GM12878 (cell line): ENCODE measurements at regions not wholly inside any gene's neighbourhood (a gene's known extent, or its start where the extent isn't known, plus 50 kb on each side); places are given as distances from the start of the nearest gene placed in this dataset.

Experiments used
- ATAC-seq: fragments of 200-7000 bp; cut with Tn5 transposase; 3 replicates; pipeline ENCODE4 v1.9.1; 2020; ENCODE audit warnings: mild to moderate bottlenecking, moderate library complexity
- BruUV-seq: library from RNA; stranded (reverse); fragments of 400-500 nt; replicated peaks from 2 replicates; lab custom pipeline; 2021; lab: Mats Ljungman, UMichigan
- CTCF ChIA-PET: fragments of 300-600 bp; sonication (Branson Sonifier 250); formaldehyde crosslinking; extraction: SDS; loops from one replicate; lab custom pipeline; 2021; ENCODE audit warnings: inconsistent platforms; lab: Yijun Ruan, JAX
- POLR2A ChIA-PET: fragments of 350-600 bp; formaldehyde crosslinking; extraction: SDS; loops from one replicate; lab custom pipeline; 2021; ENCODE audit warnings: inconsistent platforms; lab: Charles Lee
- RAD21 ChIA-PET: fragments of 300-600 bp; sonication (Branson Sonifier 250); formaldehyde crosslinking; loops from one replicate; lab custom pipeline; 2023; ENCODE audit warnings: antibody characterized with exemption; ENCODE audit not compliant: unreplicated experiment; lab: Charles Lee
- SMC1A ChIA-PET: fragments of 300-600 bp; sonication (Branson Sonifier 250); formaldehyde crosslinking; loops from one replicate; lab custom pipeline; 2023; ENCODE audit not compliant: unreplicated experiment, uncharacterized antibody; lab: Charles Lee
- DNase-seq: peaks from one replicate; pipeline ENCODE4 v3.0.0-alpha.2; 2011; ENCODE audit warnings: low read depth, low spot score
- FAIRE-seq: peaks from 3 replicates; lab custom pipeline; 2011; peaks lifted over from hg19 to GRCh38; lab: Jason Lieb, UNC
- H2AFZ ChIP-seq: 2 replicates; pipeline ENCODE4 v1.6.0; 2011; ENCODE audit warnings: low read depth, low read length, control low read depth; ENCODE audit not compliant: control insufficient read depth
- H3K27ac ChIP-seq: 2 replicates; pipeline ENCODE4 v1.5.1; 2011; ENCODE audit warnings: control low read depth; ENCODE audit not compliant: control insufficient read depth, insufficient read depth
- H3K27me3 ChIP-seq, 2 experiments: replicated peaks in 1 of 2; 2 replicates each; pipeline versions ENCODE4 v1.6.0 to v1.6.1; 2011; ENCODE audit warnings: low read length in 1 of 2; ENCODE audit not compliant: control insufficient read depth in 2 of 2, insufficient read depth in 2 of 2
- H3K36me3 ChIP-seq, 2 experiments: 2 replicates each; pipeline ENCODE4 v1.5.1; 2011; ENCODE audit warnings: low read length in 1 of 2; ENCODE audit not compliant: control insufficient read depth in 2 of 2, insufficient read depth in 2 of 2
- H3K4me1 ChIP-seq: 2 replicates; pipeline ENCODE4 v1.6.1; 2011; ENCODE audit warnings: mild to moderate bottlenecking, low read length, moderate library complexity, mixed read lengths; ENCODE audit not compliant: control insufficient read depth, insufficient read depth
- H3K4me2 ChIP-seq: 2 replicates; pipeline ENCODE4 v1.6.0; 2011; ENCODE audit warnings: control low read depth; ENCODE audit not compliant: control insufficient read depth, insufficient read depth
- H3K4me3 ChIP-seq: fragments of 200-600 bp; sonication (generic); 2 replicates; pipeline ENCODE4 v1.5.1; 2016
- H3K79me2 ChIP-seq: 2 replicates; pipeline ENCODE4 v1.6.0; 2011; ENCODE audit warnings: low read length; ENCODE audit not compliant: control insufficient read depth, insufficient read depth
- H3K9ac ChIP-seq: 2 replicates; pipeline ENCODE4 v1.8.0; 2011; ENCODE audit warnings: low read length, control low read depth, mixed read lengths; ENCODE audit not compliant: control insufficient read depth, insufficient read depth
- H3K9me3 ChIP-seq: replicated peaks from 3 replicates; pipeline ENCODE4 v1.5.1; 2011; ENCODE audit warnings: mild to moderate bottlenecking, low read length; ENCODE audit not compliant: control insufficient read depth, insufficient read depth
- H4K20me1 ChIP-seq: 2 replicates; pipeline ENCODE4 v1.6.0; 2011; ENCODE audit not compliant: control insufficient read depth, insufficient read depth
- BACH1 ChIP-seq: fragments of 450-650 bp; IDR thresholded peaks from 2 replicates; pipeline ENCODE4 v1.6.1; 2017; ENCODE audit warnings: mild to moderate bottlenecking, borderline replicate concordance
- CEBPZ ChIP-seq: fragments of 150-350 bp; IDR thresholded peaks from 2 replicates; pipeline ENCODE4 v1.6.1; 2016; ENCODE audit warnings: low read depth, low read length
- CTCF ChIP-seq, 3 experiments: IDR thresholded peaks in 2 of 3; conservative IDR thresholded peaks in 1 of 3; 2 replicates each; pipeline ENCODE4 v1.5.1; 2011; ENCODE audit warnings: low read depth in 3 of 3, low read length in 3 of 3, mild to moderate bottlenecking in 3 of 3, control low read depth in 2 of 3, moderate library complexity in 2 of 3, inconsistent platforms in 1 of 3, mixed read lengths in 1 of 3; ENCODE audit not compliant: control insufficient read depth in 2 of 3, insufficient read depth in 1 of 3; ENCODE audit errors: extremely low read depth in 1 of 3
- ETV6 ChIP-seq, 2 experiments: fragments of 450-650 bp in 1 of 2; IDR thresholded peaks in 1 of 2; conservative IDR thresholded peaks in 1 of 2; 2 replicates each; pipeline ENCODE4 v1.6.1; 2014; ENCODE audit warnings: antibody characterized with exemption in 1 of 2, borderline replicate concordance in 1 of 2, low read depth in 1 of 2, mild to moderate bottlenecking in 1 of 2, moderate library complexity in 1 of 2
- IKZF2 ChIP-seq, 2 experiments: fragments of 450-650 bp; IDR thresholded peaks; 2 replicates each; pipeline ENCODE4 v1.6.1; 2017; ENCODE audit warnings: mild to moderate bottlenecking in 2 of 2, moderate library complexity in 2 of 2
- NFXL1 ChIP-seq: fragments of 450-650 bp; IDR thresholded peaks from 2 replicates; pipeline ENCODE4 v1.6.1; 2017; ENCODE audit warnings: antibody characterized with exemption, mild to moderate bottlenecking, borderline replicate concordance
- NR2F1 ChIP-seq: fragments of 450-650 bp; conservative IDR thresholded peaks from 2 replicates; pipeline ENCODE4 v1.6.1; 2017; ENCODE audit warnings: mild to moderate bottlenecking
- SMAD1 ChIP-seq: fragments of 450-650 bp; IDR thresholded peaks from 2 replicates; pipeline ENCODE4 v1.6.1; 2018; ENCODE audit warnings: mild to moderate bottlenecking, low read depth; ENCODE audit not compliant: partially characterized antibody
- TCF3 ChIP-seq: IDR thresholded peaks from 2 replicates; pipeline ENCODE4 v1.6.1; 2012; ENCODE audit warnings: low read depth, mild to moderate bottlenecking, low read length, borderline replicate concordance; ENCODE audit not compliant: insufficient read depth
- YY1 ChIP-seq: IDR thresholded peaks from 2 replicates; pipeline ENCODE4 v1.6.1; 2011; ENCODE audit warnings: low read depth, mild to moderate bottlenecking, low read length
- ZBTB11 ChIP-seq: fragments of 450-650 bp; formaldehyde crosslinking; IDR thresholded peaks from 2 replicates; pipeline ENCODE4 v1.5.0; 2022; ENCODE audit warnings: mild to moderate bottlenecking, missing genetic modification characterization
- WGBS: methylation state at CpG from one replicate; pipeline ENCODE4 v1.1.6; 2016; ENCODE audit warnings: low lambda C conversion rate; ENCODE audit not compliant: insufficient replicate concordance, insufficient coverage; ENCODE audit errors: missing lambda C conversion rate; 5-methylcytosine and 5-hydroxymethylcytosine counted together
- in situ Hi-C: fragments of 300-500 bp; cut with MboI; formaldehyde crosslinking; loops from 9 replicates; pipeline ENCODE4 v1.14.3; 2018; ENCODE audit warnings: mixed read lengths
- intact Hi-C: fragments of 100-400 bp; cut with micrococcal nuclease; formaldehyde crosslinking; loops from one replicate; pipeline ENCODE4 v1.14.2; 2022; ENCODE audit not compliant: unreplicated experiment
- TF ChIP-seq, protein P1 (sequence below): IDR thresholded peaks from 2 replicates; pipeline ENCODE4 v1.6.1; 2012; ENCODE audit warnings: low read depth, low read length, improper control_type of control experiment

- TF ChIP-seq, protein P1, sequence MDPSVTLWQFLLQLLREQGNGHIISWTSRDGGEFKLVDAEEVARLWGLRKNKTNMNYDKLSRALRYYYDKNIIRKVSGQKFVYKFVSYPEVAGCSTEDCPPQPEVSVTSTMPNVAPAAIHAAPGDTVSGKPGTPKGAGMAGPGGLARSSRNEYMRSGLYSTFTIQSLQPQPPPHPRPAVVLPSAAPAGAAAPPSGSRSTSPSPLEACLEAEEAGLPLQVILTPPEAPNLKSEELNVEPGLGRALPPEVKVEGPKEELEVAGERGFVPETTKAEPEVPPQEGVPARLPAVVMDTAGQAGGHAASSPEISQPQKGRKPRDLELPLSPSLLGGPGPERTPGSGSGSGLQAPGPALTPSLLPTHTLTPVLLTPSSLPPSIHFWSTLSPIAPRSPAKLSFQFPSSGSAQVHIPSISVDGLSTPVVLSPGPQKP: no peak
- TF ChIP-seq ZBTB11 (CRISPR knock-in tag): no peak
- no peak for TF ChIP-seq ETV6 (conservative IDR thresholded peaks at IDR 0.05 in 1 of 2, IDR thresholded peaks at IDR 0.05 in 1 of 2; ENCODE audit: borderline replicate concordance in 1 of 2, low read depth in 1 of 2)
- TF ChIP-seq TCF3: no peak
- TF ChIP-seq YY1: no peak
- TF ChIP-seq BACH1: no peak
Measured at GRCh38 chr3:117052395-117052794, 342.8 kb downstream of the TUSC7 start (continued).

DNA sequence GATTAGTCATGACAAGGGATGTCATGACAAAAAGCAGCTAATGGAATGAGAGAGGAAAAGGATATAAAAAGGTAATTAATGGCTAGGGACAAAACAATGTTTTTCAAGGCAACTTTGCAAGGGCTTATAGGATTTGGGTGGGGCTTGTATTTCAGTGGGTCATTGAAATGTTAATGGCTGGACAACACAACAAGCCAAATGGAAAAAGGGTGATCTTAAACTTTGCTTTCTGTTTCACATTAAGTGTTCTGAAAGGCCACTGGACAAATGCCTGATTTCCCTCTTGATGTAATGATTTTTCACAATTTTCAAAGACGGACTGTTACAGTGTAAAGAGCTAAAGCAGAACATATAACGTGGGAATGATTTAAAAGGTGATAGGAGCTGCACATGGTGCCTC, 345.0 kb downstream of the TUSC7 start:
- Histone ChIP-seq H3K9me3 (no peaks in the 10 kb centered on the region), H3K27me3 (no peaks in the 10 kb centered on the region), H3K9ac (no peak overlapping the region), H2AFZ (no peak overlapping the region), H3K4me1 (no peaks in the 10 kb centered on the region), H3K27ac (no peak overlapping the region), H4K20me1 (no peaks in the 10 kb centered on the region), H3K79me2 (no peaks in the 10 kb centered on the region), H3K36me3 (no peaks in the 10 kb centered on the region), H3K4me3 (no peak overlapping the region), H3K4me2 (no peak overlapping the region)
- in situ Hi-C loops (no loop called here), intact Hi-C loops (no loop called here)
- POLR2A ChIA-PET: no interaction called here
- CTCF ChIA-PET: no interaction called here
- DNase-seq: no peak
- FAIRE-seq: no peak
- WGBS: 28% methylated on average over 2 of the region's 2 CpGs
- peak; percentile 16; the same call in 1 of the 3 replicates for ATAC-seq
- no TSS peak for BruUV-seq
- SMC1A ChIA-PET: interaction anchor here (0.9 kb wide), 1 partner anchor 535 kb away, joined by 3 read pairs; no protein-coding TSS in a partner anchor
- RAD21 ChIA-PET: no interaction called here
- TF ChIP-seq SMAD1 (no peak), CEBPZ (no peak), NR2F1 (no peak), IKZF2 (IDR thresholded peaks at IDR 0.05) (no peak), NFXL1 (no peak), CTCF (IDR thresholded peaks at IDR 0.05 in 2 of 3, conservative IDR thresholded peaks at IDR 0.05 in 1 of 3; ENCODE audit: control insufficient read depth in 2 of 3, extremely low read depth in 1 of 3, insufficient read depth in 1 of 3, low read depth in 3 of 3, low read length in 3 of 3) (no peak)
